ENCODE measurements at regions not wholly inside any gene's neighbourhood (a gene's known extent, or its start where the extent isn't known, plus 50 kb on each side); places are given as distances from the start of the nearest gene placed in this dataset.
"Not testable (repeated sequence)": the region's sequence is repeated elsewhere in the genome, so short reads cannot be mapped to it uniquely, and the experiment has no call there.

- DNase-seq (ENCODE audit: insufficient read length, low spot score) = no peak
- FAIRE-seq = no peak
Measured at GRCh38 chr3:103554451-103554850, 1119.6 kb downstream of the ZPLD1 start.

DNA sequence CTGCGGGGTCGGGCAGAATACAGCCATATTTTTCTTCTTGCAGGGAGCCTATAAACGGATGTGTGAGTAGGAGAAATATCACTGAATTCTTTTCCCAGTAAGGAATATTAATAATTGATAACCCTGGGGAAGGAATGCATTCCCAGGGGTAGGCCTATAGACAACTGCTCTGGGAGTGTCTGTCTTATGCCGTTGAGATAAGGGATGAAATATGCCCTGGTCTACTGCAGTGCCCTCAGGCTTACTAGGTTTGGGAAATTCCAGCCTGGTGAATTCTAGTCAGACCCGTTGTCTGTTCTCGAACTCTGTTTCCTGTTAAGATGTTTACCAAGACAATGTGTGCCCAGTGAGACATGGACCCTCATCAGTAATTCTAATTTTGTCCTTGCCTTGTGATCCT is 1129.3 kb downstream of the ZPLD1 start:
- not testable (repeated sequence) for DNase-seq (ENCODE audit: insufficient read length, low spot score); FAIRE-seq

- FAIRE-seq (no peak), DNase-seq (ENCODE audit: insufficient read length, low spot score) (no peak)
Measured at GRCh38 chr3:103585809-103586208, 1151.0 kb downstream of the ZPLD1 start.

- FAIRE-seq (no peak), DNase-seq (ENCODE audit: insufficient read length, low spot score) (no peak)
Measured at GRCh38 chr3:103589770-103590169, 1155.0 kb downstream of the ZPLD1 start.

- no peak for DNase-seq (ENCODE audit: insufficient read length, low spot score)
- FAIRE-seq = no peak
Measured at GRCh38 chr3:103600844-103601243, 1166.0 kb downstream of the ZPLD1 start.

- no peak for FAIRE-seq
- no peak for DNase-seq (ENCODE audit: insufficient read length, low spot score)
Measured at GRCh38 chr3:103601666-103602065, 1166.9 kb downstream of the ZPLD1 start.

- DNase-seq (ENCODE audit: insufficient read length, low spot score) = no peak
- no peak for FAIRE-seq
Measured at GRCh38 chr3:103609472-103609871, 1174.7 kb downstream of the ZPLD1 start.

- FAIRE-seq = no peak
Measured at GRCh38 chr3:103613397-103614156, 1178.8 kb downstream of the ZPLD1 start.

DNA sequence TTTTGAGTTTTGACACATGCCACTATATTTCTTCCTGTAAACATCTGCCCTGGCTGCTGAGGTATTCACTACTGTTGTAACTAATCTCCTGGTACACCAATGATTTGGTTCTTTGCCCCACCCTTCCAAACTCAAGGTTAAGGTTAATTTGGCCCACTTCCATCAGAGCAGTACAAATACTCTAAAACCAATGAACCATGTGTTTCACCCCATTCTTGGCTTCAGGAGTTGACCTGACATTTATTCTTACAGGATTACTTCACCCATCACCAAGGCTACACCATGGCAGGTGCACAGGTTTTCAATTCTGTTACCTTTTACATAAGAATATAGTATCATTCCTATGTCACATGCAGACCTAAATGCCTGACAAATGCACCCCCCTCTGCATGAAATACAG is 1179.9 kb downstream of the ZPLD1 start:
- DNase-seq (ENCODE audit: insufficient read length, low spot score) (no peak), FAIRE-seq (no peak)

More at GRCh38 chr3:103613397-103614156, 1178.8 kb downstream of the ZPLD1 start:
- no peak for DNase-seq (ENCODE audit: insufficient read length, low spot score)

- no peak for FAIRE-seq
- DNase-seq (ENCODE audit: insufficient read length, low spot score) = no peak
Measured at GRCh38 chr3:103617961-103618360, 1183.1 kb downstream of the ZPLD1 start.

DNA sequence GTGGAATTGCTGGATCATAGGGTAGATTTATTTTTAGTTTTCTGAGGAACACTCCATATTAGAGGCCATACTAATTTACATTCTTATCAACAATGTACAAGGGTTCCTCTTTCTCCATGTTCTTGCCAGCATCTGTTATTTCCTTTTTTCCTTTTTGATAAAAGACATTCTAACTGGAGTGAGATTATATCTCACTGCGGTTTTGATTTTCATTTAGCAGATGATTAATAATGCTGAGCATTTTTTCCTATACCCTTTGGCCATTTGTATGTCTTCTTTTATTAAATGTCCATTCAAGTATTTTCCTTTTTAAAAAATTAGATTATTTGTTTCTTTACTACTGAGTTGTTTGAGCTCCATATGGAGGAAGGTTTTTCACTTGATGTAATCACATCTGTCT is 1189.5 kb downstream of the ZPLD1 start:
- DNase-seq (ENCODE audit: insufficient read length, low spot score) (no peak), FAIRE-seq (no peak)

- DNase-seq (ENCODE audit: insufficient read length, low spot score) = no peak
- no peak for FAIRE-seq
Measured at GRCh38 chr3:103629391-103629790, 1194.6 kb downstream of the ZPLD1 start.

- FAIRE-seq = no peak
- DNase-seq (ENCODE audit: insufficient read length, low spot score) = no peak
Measured at GRCh38 chr3:103644450-103644849, 1209.6 kb downstream of the ZPLD1 start.

- FAIRE-seq = no peak
Measured at GRCh38 chr3:103653996-103654395, 1219.2 kb downstream of the ZPLD1 start.

DNA sequence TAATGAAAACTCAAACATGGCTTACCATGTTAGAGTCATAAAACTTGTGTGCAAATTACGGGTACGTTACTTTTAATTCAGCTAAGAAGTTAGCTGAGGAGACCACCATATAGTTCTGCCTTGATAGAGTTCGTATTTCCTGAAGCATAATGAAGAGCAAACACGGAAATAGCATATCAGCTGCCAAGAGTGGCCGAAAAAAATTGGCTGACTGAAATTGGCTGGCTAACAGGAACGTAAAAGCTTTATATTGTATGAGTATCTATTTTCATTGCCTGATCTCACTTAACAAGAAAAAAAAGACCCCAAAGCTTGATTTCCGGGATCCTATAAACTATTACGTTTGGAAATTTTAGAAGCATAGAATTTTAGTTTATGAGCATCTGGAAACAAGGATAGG is 1222.9 kb downstream of the ZPLD1 start:
- DNase-seq (ENCODE audit: insufficient read length, low spot score) (no peak), FAIRE-seq (peak; percentile 40)

More at GRCh38 chr3:103653996-103654395, 1219.2 kb downstream of the ZPLD1 start:
- DNase-seq (ENCODE audit: insufficient read length, low spot score) = no peak

DNA sequence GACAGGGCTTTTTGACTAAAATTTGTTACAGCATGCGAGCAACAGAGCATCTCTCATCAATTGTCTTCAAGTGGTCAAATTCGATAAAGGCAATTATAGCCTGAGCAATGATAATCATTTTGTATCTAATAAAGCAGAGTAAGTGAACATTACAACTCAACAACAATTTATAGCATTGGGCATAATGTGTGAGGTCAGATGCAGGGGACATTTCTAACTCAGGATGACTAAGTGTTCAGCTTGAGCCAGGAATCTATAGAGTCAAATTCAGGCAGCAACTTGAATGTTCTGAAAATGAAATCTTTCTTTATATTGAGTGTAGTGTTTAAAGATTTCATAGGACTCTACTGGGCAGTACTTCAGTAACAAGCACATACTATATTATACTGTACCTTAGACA is 1226.0 kb downstream of the ZPLD1 start:
- no peak for DNase-seq (ENCODE audit: insufficient read length, low spot score)
- no peak for FAIRE-seq

DNA sequence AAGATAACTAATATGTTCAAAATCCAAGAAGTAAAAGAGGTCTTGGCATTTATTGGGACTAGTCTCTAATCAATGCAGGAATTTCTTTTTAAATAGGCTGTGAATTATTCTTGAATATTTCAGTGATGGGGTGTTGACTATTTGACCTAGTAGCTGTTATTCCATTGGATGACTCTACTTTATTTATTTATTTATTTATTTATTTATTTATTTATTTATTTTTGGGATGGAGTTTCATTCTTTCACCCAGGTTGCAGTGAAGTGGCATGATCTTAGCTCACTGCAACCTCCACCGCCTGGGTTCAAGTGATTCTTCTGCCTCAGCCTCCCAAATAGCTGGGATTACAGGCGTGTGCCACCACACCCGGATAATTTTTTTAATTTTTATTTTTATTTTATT is 1227.8 kb downstream of the ZPLD1 start:
- FAIRE-seq (no peak), DNase-seq (ENCODE audit: insufficient read length, low spot score) (no peak)

DNA sequence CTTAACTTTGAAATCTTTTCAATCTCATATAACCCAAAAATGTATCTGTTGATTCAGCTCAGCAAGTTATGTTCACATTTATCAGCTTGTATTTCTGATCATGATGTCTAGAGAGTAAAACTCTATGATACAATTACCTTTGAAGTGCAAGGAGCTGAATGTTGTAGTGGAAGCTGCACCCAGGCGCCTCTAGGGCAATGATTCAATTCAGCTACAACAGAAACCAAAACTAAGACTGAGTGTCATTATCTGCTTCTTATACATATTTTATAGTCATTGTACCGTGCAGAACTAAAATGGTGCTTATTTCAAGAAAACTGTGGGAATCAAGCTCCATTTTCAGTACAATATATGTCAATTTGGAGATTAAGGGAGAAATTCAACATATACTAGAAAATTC is 1237.5 kb downstream of the ZPLD1 start:
- no peak for DNase-seq (ENCODE audit: insufficient read length, low spot score)
- no peak for FAIRE-seq

DNA sequence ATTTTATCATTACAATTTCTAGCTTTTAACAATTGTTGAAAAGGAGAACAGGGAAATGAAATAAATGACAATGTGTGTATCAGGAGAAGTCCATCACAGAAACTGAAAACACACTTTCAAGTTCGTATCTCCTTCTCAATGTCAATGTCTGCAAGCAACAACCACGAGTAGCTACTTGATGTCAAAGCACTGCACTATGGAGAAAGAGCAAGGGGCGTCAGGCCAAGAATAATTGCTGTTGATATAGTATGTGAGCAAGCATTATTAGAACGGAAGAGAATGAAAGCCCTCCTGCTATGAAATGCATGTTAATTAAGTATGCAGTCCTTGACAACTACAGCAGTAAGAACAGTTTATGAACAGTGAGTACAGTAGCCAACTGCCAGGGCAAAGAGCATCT is 1250.1 kb downstream of the ZPLD1 start:
- FAIRE-seq (no peak), DNase-seq (ENCODE audit: insufficient read length, low spot score) (no peak)

GRCh38 chr3:103685939-103686338 is 1251.1 kb downstream of the ZPLD1 start:
- DNase-seq (ENCODE audit: insufficient read length, low spot score) (no peak), FAIRE-seq (no peak)

DNA sequence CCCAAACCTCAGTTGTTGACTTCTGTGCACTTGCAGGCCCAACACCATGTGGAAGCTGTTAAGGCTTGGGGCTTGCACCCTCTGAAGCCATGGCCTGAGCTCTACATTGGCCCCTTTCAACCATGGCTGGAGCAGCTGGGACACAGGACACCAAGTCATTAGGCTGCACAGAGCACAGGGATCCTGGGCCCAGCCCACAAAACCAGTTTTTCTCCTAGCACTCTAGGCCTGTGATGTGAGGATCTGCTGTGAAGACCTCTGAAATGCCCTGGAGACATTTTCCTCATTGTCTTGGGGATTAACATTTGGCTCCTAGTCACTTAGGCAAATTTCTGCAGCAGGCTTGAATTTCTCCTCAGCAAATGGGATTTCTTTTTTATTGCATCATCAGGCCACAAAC is 1255.7 kb downstream of the ZPLD1 start:
- DNase-seq (ENCODE audit: insufficient read length, low spot score) (no peak), FAIRE-seq (no peak)

DNA sequence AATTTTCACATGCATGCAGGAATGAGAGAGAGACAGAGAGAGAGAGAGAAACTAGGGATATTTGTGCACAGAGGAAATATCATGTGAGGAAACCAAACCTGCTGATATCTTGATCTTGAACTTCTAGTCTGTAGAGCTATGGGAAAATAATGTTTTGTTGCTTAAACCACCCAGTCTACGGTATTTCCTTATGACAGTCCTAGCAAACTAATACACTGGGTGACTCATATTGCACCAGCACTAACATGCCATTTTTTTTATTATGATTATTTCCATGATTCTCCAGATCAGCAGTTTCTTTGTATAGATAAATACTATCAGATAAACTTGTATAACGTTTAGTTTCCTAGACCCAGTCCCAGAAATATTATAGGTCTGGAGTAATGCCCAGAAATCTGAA is 1259.0 kb downstream of the ZPLD1 start:
- DNase-seq (ENCODE audit: insufficient read length, low spot score) = no peak
- FAIRE-seq = no peak

GRCh38 chr3:103698646-103699045 is 1263.8 kb downstream of the ZPLD1 start:
- FAIRE-seq (no peak), DNase-seq (ENCODE audit: insufficient read length, low spot score) (no peak)
